NCI-H524 treated with DMSO at 0.1 percent for 48 hours (cell line): ENCODE measurements at regions not wholly inside any gene's neighbourhood (a gene's known extent, or its start where the extent isn't known, plus 50 kb on each side); places are given as distances from the start of the nearest gene placed in this dataset.
"Not testable (repeated sequence)": the region's sequence is repeated elsewhere in the genome, so short reads cannot be mapped to it uniquely, and the experiment has no call there.

Experiments
- DNase-seq: peaks from one replicate; lab custom pipeline; 2025; lab: John Stamatoyannopoulos, UW

- no peak for DNase-seq
Measured at GRCh38 chr7:155229548-155230168, 68.0 kb upstream of the INSIG1 start.

GRCh38 chr7:155230169-155230593 lies 67.5 kb upstream of the INSIG1 start:
- no peak for DNase-seq

GRCh38 chr7:155231241-155231800 lies 66.4 kb upstream of the INSIG1 start:
- no peak for DNase-seq

- no peak for DNase-seq
Measured at GRCh38 chr7:155231941-155232340, 65.7 kb upstream of the INSIG1 start.

- no peak for DNase-seq
Measured at GRCh38 chr7:155232911-155233310, 64.8 kb upstream of the INSIG1 start.

GRCh38 chr7:155233311-155234157 lies 64.1 kb upstream of the INSIG1 start:
- no peak for DNase-seq

GRCh38 chr7:155234158-155234492 lies 63.6 kb upstream of the INSIG1 start:
- DNase-seq, result no peak

GRCh38 chr7:155234950-155235789 lies 62.5 kb upstream of the INSIG1 start:
- DNase-seq, result no peak

- DNase-seq, result no peak
Measured at GRCh38 chr7:155236386-155236785, 61.3 kb upstream of the INSIG1 start.

GRCh38 chr7:155237297-155237696 lies 60.4 kb upstream of the INSIG1 start:
- no peak for DNase-seq

GRCh38 chr7:155237730-155238129 lies 59.9 kb upstream of the INSIG1 start:
- DNase-seq, result no peak

GRCh38 chr7:155239431-155240087 lies 58.1 kb upstream of the INSIG1 start:
- not testable (repeated sequence) for DNase-seq

GRCh38 chr7:155244675-155245074 lies 53.0 kb upstream of the INSIG1 start:
- DNase-seq, result no peak

GRCh38 chr7:155247479-155248365 lies 50.0 kb upstream of the INSIG1 start:
- no peak for DNase-seq
